C4-2B (cell line): ENCODE measurements at regions not wholly inside any gene's neighbourhood (a gene's known extent, or its start where the extent isn't known, plus 50 kb on each side); places are given as distances from the start of the nearest gene placed in this dataset.

Experiments
- H3K27ac ChIP-seq: fragments of 450-650 bp; 2 replicates; pipeline ENCODE4 v1.5.1; 2017
- ZFX ChIP-seq: fragments of 450-650 bp; IDR thresholded peaks from 2 replicates; pipeline ENCODE4 v1.6.1; 2017
- TF ChIP-seq, protein P1 (sequence below): fragments of 450-650 bp; conservative IDR thresholded peaks from 2 replicates; pipeline ENCODE4 v1.5.1; 2017; ENCODE audit warnings: mild to moderate bottlenecking

GRCh38 chr6:170470734-170471133 lies 82.4 kb downstream of the PSMB1 start:
- TF ChIP-seq, protein P1, sequence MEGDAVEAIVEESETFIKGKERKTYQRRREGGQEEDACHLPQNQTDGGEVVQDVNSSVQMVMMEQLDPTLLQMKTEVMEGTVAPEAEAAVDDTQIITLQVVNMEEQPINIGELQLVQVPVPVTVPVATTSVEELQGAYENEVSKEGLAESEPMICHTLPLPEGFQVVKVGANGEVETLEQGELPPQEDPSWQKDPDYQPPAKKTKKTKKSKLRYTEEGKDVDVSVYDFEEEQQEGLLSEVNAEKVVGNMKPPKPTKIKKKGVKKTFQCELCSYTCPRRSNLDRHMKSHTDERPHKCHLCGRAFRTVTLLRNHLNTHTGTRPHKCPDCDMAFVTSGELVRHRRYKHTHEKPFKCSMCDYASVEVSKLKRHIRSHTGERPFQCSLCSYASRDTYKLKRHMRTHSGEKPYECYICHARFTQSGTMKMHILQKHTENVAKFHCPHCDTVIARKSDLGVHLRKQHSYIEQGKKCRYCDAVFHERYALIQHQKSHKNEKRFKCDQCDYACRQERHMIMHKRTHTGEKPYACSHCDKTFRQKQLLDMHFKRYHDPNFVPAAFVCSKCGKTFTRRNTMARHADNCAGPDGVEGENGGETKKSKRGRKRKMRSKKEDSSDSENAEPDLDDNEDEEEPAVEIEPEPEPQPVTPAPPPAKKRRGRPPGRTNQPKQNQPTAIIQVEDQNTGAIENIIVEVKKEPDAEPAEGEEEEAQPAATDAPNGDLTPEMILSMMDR = no peak
- TF ChIP-seq ZFX = no peak
- no peak overlapping the region for H3K27ac ChIP-seq

- TF ChIP-seq, protein P1 = no peak
- no peak for TF ChIP-seq ZFX
- no peak overlapping the region for H3K27ac ChIP-seq
These were observed 88.6 kb downstream of the PSMB1 start for GRCh38 chr6:170464524-170464979.

DNA sequence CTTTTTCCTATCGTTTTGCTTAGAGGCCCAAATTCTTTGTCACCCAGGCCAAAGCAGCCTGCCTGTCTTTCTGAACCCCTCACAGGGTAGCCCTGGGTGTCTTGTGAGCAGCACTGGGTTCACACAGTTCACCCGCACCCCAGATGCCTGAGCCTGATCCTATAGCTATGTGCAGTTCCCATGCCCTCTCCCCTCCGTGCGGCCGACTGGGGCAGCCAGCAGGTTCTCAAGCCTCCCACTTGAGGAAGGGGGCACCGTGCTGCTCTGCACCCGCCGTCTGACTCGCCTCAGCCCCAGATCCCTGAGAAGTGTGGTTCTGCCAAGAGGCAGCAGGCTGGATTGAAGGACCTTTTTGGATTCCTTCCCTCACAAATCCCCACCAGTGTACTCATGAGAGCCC lies 89.0 kb downstream of the PSMB1 start:
- no peak overlapping the region for H3K27ac ChIP-seq
- TF ChIP-seq ZFX = no peak
- TF ChIP-seq, protein P1 = no peak

GRCh38 chr6:170463101-170463721 lies 89.9 kb downstream of the PSMB1 start:
- TF ChIP-seq, protein P1 = no peak
- H3K27ac ChIP-seq = no peak overlapping the region

DNA sequence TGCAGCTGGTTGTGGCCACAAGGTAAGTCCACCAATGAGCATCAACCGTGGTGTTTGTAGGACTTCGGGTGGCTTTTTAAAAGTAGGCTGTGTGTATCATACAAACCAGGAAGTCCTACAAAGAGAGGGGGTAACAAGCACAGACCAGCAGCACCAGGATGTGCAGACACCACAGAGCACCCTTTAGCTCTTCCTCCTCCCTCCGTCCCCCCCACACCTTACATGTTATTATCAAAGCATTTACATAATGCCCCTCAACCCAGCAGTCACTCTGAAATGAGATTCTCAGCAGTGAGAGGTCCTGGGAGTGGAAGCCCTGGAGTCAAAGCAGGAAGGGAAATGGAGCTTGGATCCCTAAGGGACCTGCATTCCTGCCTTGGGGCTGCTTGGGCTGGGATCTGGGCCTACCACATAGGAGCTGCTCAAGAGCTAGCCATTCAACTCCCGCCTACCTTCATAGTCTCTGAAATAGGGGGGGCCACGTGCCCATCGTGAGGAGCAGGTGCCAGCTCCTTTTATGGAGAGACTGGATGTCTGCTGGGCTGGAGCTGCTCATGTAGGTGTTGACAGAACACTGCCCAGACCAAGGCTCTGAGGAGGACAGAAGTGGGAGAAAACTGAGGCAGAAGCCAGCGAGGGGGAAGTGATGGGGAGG lies 90.6 kb downstream of the PSMB1 start:
- TF ChIP-seq ZFX = no peak
- TF ChIP-seq, protein P1 = no peak
- H3K27ac ChIP-seq = no peak overlapping the region

GRCh38 chr6:170461556-170462365 lies 91.3 kb downstream of the PSMB1 start:
- H3K27ac ChIP-seq = no peak overlapping the region
- TF ChIP-seq, protein P1 = no peak
- TF ChIP-seq ZFX = no peak

DNA sequence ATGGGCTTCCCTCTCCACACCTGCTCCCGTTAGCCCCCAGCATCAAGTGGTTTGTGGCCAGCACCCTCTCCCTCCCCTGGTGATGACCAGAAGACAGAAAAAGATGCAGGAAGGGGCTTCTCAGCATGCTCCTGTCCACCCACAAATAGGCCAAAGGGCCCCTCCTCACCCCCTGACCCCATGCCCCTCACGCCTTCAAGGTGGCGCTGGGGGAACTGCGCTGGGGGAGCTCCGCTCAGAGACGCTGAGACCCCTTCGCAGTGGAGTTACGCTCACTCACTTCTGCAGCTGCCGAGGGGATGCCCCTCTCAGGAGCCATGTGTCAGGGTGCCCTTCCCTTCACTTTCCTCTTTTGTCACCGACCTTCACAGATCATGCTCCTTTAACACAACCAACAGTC lies 92.0 kb downstream of the PSMB1 start:
- H3K27ac ChIP-seq = no peak overlapping the region
- TF ChIP-seq, protein P1 = no peak
- TF ChIP-seq ZFX = no peak
